NCI-H774 (cell line): ENCODE measurements at regions not wholly inside any gene's neighbourhood (a gene's known extent, or its start where the extent isn't known, plus 50 kb on each side); places are given as distances from the start of the nearest gene placed in this dataset.
"Not testable (repeated sequence)": the region's sequence is repeated elsewhere in the genome, so short reads cannot be mapped to it uniquely, and the experiment has no call there.

Source experiments
- DNase-seq: peaks from one replicate; lab custom pipeline; 2025; lab: John Stamatoyannopoulos, UW

DNA sequence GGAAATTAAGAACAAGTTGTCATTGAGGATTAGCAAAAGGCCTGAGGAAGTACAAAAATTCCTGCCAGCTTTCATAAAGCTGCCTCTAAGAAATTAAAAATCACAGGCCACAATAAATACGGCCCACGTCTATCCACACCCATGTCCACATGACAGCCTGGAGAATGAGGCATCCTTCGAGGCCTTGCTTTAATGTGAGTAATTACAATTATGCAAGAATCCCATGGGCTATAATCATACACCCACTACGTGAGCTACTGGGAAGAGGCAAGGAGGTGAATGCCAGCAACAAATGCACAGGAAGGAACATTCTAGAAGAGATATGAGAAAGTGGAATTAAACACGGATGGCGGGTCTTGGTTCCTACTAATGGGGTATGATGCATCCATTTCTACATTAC lies 65.4 kb upstream of the ZFHX3 start:
- DNase-seq = no peak

DNA sequence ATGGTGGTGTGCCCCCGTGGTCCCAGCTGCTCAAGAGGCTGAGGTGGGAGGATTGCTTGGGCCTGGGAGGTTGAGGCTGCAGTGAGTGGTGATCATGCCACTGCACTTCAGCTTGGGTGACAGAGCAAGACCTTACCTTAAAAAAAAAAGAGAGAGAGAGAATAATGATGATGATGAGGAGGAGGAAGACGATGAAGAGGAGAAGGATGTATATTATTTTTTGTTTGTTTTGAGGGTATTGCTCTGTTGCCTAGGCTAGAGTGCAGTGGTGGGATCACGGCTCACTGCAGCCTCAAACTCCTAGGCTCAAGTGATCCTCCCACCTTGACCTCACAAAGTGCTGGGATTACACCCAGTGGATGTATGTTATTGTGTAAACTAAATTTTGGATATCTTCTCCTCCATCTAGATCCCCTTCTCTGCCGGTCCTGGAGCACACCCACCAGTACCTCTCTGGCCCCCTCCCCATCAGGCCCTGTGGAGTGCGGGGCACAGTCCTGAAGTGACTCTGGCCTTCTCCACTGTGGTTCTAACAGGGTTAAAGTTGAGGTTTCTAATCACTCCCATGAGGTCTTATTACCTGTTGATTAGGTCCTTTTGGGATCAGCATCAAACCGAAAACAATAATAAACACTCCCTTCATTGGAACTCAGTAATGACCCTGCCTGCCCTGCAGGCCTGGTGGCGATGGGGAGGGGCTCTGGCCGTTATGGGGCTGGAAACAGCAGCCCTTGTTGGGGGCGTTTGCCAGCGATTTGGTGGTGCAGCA lies 60.5 kb upstream of the ZFHX3 start:
- no peak for DNase-seq

DNA sequence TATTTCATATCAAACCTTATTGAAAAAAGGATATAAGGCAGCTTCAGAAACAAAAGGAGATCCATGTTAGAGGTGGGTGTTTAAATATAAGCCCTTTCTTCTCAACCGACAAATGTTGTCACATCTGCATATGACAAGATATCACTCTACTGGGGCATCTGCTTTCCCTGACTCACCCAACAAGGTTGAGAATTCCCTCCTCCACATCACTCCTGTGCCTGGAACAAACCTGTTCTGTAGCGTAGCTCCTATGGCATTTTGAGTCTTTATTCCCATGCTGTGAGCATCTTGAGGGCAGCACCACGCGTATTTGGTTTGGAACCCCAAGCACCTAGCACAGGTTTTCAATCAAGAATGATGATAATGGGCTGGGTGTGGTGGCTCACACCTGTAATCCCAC lies 59.4 kb upstream of the ZFHX3 start:
- no peak for DNase-seq

DNA sequence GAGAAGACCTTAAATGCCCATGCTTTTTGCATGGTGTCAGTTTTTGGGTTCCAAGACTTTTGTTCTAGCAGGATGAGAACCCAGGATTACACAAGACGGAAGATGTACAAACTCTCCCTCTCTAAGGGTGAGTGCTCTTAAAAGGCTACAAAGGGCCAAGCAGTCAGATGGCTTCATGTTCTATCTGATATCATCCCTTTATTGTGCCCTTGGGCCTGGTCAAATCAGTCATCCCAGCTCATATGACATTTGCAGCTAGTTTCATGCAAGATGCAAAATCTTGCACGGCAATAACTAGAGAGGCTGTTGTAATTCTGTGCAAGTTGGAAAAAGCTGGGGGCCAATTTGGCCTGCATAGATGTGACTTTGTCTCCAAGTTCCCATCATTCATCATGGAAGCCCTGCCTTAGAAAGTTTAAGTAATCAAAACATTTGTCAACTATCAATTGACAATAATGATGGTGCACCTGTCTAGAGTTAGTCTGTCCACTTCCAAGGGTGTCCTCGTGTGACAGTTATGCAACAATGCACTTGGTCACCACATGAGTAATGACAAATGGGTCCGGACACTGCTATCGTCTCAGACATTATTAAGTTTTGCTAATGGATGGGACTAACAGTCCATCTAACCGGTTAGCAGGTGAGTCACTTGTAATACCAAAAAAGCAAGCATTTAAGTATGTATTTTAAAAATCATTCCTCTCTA lies 58.6 kb upstream of the ZFHX3 start:
- DNase-seq = no peak

DNA sequence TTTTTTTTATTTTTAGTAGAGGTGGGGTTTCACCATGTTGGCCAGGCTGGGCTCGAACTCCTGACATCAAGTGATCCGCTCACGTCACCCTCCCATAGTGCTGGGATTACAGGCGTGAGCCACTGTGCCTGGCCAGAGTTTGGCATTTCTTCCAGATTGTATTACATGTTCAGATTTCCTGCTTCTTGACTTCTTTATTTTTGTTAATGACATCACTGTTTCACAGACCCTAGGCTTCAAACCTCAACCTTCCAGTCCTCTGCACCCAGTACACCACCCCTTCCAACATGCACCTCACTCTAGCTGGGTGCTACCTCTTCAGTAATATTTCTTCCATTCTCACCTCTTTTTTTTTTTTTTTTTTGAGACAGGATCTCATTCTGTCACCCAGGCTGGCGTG lies 53.6 kb upstream of the ZFHX3 start:
- DNase-seq = no peak

DNA sequence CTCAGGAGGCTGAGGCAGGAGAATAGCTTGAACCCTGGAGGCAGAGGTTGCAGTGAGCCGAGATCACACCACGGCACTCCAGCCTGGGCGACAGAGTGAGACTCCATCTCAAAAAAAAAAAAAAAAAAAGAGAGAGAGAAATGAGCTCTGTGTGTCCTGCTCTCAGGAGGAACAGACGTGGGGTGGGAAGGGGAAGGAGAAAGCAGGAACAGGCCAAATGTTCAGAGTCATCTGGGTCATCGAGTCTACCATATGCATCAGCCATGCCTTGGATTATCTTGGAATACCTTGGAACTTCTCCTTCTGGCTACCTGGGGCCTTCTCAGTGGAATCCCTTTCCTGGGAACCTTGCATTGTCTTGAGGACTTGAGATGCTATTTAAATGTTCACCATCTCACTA lies 51.7 kb upstream of the ZFHX3 start:
- DNase-seq = not testable (repeated sequence)
